Nephron (organoid): ENCODE measurements at regions not wholly inside any gene's neighbourhood (a gene's known extent, or its start where the extent isn't known, plus 50 kb on each side); places are given as distances from the start of the nearest gene placed in this dataset.
"Not testable (repeated sequence)": the region's sequence is repeated elsewhere in the genome, so short reads cannot be mapped to it uniquely, and the experiment has no call there.

ENCODE experiments used
- H3K27ac Mint-ChIP-seq, 3 experiments: 2 replicates each; pipeline ENCODE4 v1.8.0; 2020; ENCODE audit warnings: mixed read lengths in 3 of 3, mild to moderate bottlenecking in 2 of 3, moderate library complexity in 1 of 3
- H3K27me3 Mint-ChIP-seq: 2 replicates; pipeline ENCODE4 v1.8.0; 2021; ENCODE audit warnings: low read depth, mild to moderate bottlenecking, moderate library complexity, mixed read lengths
- H3K36me3 Mint-ChIP-seq: 2 replicates; pipeline ENCODE4 v1.8.0; 2020; ENCODE audit warnings: low read depth, mixed read lengths
- H3K4me1 Mint-ChIP-seq: 2 replicates; pipeline ENCODE4 v1.8.0; 2020; ENCODE audit warnings: mixed read lengths
- H3K4me3 Mint-ChIP-seq, 3 experiments: 2 replicates each; pipeline ENCODE4 v1.8.0; 2020; ENCODE audit warnings: mild to moderate bottlenecking in 3 of 3, mixed read lengths in 3 of 3, moderate library complexity in 2 of 3
- H3K9me3 Mint-ChIP-seq: 2 replicates; pipeline ENCODE4 v1.8.0; 2020; ENCODE audit warnings: mixed read lengths
- CTCF ChIP-seq, 3 experiments: fragments of 200-600 bp; sonication (generic); IDR thresholded peaks; one replicate each; pipeline ENCODE4 v1.5.0; 2021; ENCODE audit warnings: antibody characterized with exemption in 3 of 3; ENCODE audit not compliant: unreplicated experiment in 3 of 3

DNA sequence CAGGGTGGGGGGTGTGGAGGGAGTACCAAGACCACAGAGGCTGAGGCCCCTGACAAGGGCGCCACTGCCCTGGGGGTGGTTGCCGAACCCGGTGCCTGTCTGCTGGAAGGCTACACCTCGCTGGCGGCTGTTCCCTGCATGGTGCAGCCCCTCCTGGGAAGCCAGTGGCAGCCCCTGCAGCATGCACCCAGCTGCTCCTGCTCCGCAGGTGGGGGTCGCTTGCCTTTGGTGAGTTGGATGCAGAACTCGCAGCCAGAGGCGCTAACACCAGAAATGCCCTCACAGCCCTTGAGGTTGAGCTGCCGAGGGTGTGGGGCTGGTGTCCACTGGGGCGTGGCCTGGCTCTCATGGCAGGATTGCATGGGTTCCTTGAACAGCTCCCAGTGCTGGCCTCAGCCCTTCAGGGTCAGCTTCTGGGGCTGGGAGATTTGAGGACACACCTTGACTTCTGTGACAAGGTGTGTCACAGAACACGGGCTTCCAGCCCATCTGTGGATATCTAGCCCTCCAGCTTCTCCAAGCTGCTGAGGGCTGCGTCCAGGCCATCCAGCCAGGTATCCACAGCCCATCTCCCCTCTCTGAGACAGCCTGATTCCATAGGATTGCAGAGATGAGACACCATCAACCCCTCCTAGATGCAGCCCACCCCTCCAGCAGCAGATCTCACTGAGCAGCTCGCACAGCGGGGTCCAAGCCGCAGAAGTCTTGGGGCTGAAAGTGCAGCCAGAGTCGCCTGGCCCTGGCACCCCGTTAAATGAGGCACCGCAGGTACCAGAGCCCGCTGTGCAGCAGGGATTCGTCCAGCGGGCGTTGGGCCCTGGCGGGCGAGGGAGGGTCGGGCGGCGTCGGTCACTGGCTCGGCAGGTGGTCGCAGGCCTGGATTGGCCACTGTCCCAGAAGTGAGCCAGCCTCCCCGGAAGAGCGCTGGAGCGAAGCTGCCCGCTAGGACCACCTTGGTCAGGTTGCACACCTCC, 586.3 kb downstream of the KCNJ18 start:
- no peak overlapping the region for H3K27ac Mint-ChIP-seq
- H3K36me3 Mint-ChIP-seq: no peaks in the 10 kb centered on the region
- TF ChIP-seq CTCF (IDR thresholded peaks at IDR 0.05; ENCODE audit: unreplicated experiment in 3 of 3): no peak
- no peak overlapping the region for H3K4me3 Mint-ChIP-seq
- peaks cover 38% of the 10 kb centered on the region for H3K9me3 Mint-ChIP-seq
- no peaks in the 10 kb centered on the region for H3K4me1 Mint-ChIP-seq
- no peaks in the 10 kb centered on the region for H3K27me3 Mint-ChIP-seq

DNA sequence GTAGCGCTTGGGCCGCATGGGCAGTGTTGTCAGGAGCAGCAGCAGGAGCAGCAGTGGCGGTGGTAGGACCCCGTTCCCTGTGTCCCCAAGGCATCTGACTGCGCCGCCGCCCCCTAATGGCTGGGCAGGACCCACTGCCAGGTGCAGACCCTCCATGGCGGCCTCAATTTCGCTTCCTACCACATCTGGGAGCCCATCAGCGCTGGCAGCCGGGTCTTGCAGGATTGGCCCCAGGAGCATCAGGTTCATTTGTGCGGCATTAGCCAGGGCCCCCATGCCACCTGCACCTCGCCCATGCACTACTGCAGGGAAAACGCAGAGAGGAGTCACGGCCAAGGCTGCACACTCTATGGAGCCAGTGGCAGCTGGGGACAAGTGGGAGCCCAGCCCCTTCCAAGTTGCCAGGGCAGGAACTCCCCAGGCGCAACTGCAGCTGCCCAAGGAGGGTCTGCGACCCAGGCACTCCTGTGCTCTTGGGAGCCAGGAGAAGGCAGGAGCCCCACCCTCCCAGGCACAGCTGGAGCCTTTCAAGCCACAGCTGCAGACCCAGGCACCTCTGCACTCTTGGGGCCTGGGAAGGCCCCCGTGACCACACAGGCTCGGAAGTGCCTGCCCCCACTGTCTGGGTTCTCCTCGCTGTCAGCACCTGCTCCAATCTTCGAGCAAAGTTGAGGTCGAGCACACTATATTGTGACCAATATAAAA, 594.2 kb downstream of the KCNJ18 start:
- H3K9me3 Mint-ChIP-seq: peaks cover 12% of the 10 kb centered on the region
- H3K4me1 Mint-ChIP-seq: no peaks in the 10 kb centered on the region
- H3K27ac Mint-ChIP-seq: no peak overlapping the region
- no peaks in the 10 kb centered on the region for H3K27me3 Mint-ChIP-seq
- no peak overlapping the region for H3K4me3 Mint-ChIP-seq
- no peak for TF ChIP-seq CTCF (IDR thresholded peaks at IDR 0.05; ENCODE audit: unreplicated experiment in 3 of 3)
- no peaks in the 10 kb centered on the region for H3K36me3 Mint-ChIP-seq

DNA sequence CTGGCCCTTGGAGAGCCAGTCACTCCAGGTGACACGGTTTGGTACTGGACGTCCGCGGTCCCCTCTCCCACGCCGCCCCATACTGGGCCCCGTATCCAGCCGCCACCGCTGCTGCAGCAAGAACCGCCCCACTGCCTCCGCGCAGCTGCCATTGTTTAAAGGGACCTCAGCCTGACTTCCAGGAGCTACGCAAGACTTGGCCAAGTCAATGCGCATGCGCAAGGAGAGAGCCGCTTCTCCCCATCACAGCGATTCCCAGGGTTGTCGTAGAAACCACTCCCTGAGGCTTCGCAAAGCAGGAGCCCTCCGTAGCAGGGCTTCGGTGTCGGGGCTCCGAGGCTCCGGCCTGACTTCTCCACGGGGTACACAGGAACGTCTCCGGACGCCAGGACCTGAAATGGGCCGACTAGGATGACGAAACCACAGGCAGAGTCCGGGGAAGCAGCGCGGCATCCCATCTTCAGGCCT, 606.2 kb downstream of the KCNJ18 start:
- H3K9me3 Mint-ChIP-seq: peaks cover 51% of the 10 kb centered on the region
- H3K36me3 Mint-ChIP-seq, H3K27ac Mint-ChIP-seq, H3K4me1 Mint-ChIP-seq, H3K27me3 Mint-ChIP-seq, H3K4me3 Mint-ChIP-seq: not testable (repeated sequence)

DNA sequence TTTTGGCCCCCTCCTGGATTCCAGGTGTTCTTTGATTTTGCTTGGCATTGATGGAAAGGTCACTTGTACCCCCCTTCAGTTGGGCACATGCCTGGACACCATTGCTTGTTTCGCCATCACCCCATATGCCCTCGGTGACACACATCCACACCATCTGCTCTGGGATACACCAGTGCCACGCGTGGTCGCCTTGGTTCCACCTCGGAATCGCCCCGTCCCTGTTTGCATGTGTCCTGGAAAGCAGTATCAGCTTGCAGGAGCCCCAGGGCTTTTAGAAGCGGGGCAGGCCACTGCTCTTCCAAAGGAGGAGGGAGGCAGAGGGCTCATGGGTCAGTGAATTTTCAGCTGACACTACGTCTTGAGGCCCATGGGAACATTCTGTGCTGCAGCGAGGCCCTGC, 607.9 kb downstream of the KCNJ18 start:
- Mint-ChIP-seq H3K4me3 (no peak overlapping the region), H3K36me3 (no peaks in the 10 kb centered on the region), H3K4me1 (no peaks in the 10 kb centered on the region), H3K27ac (no peak overlapping the region), H3K27me3 (peaks cover 3% of the 10 kb centered on the region), H3K9me3 (peaks cover 59% of the 10 kb centered on the region)
- no peak for TF ChIP-seq CTCF (IDR thresholded peaks at IDR 0.05; ENCODE audit: unreplicated experiment in 3 of 3)

GRCh38 chr17:22300731-22301352, 608.5 kb downstream of the KCNJ18 start:
- H3K4me3 Mint-ChIP-seq: no peak overlapping the region
- no peak for TF ChIP-seq CTCF (IDR thresholded peaks at IDR 0.05; ENCODE audit: unreplicated experiment in 3 of 3)
- no peak overlapping the region for H3K27ac Mint-ChIP-seq
- H3K9me3 Mint-ChIP-seq: peaks cover 63% of the 10 kb centered on the region
- H3K27me3 Mint-ChIP-seq: peaks cover 3% of the 10 kb centered on the region
- H3K4me1 Mint-ChIP-seq: no peaks in the 10 kb centered on the region
- no peaks in the 10 kb centered on the region for H3K36me3 Mint-ChIP-seq

DNA sequence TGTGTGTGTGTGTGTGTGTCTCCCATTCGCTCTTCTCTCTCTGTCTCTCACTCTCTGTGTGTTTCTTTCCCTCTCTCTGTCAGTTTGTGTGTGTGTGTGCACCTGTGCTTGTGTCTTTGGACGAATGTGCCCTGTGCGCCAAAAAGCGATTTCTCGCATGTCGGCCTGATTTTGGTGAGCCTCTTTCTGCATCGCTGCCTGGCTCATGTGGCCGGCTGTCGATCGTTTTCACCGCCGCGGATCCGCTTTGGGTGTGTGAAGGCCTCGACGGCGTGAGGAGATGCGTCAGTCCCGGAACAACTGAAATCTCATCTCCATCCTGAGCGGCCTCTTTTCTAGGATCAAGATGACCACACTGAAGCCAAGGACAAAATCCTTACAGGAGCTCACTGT, 609.0 kb downstream of the KCNJ18 start:
- peaks cover 61% of the 10 kb centered on the region for H3K9me3 Mint-ChIP-seq
- no peaks in the 10 kb centered on the region for H3K4me1 Mint-ChIP-seq
- TF ChIP-seq CTCF (IDR thresholded peaks at IDR 0.05; ENCODE audit: unreplicated experiment in 3 of 3): no peak
- peaks cover 3% of the 10 kb centered on the region for H3K27me3 Mint-ChIP-seq
- H3K4me3 Mint-ChIP-seq: no peak overlapping the region
- no peak overlapping the region for H3K27ac Mint-ChIP-seq
- no peaks in the 10 kb centered on the region for H3K36me3 Mint-ChIP-seq
